T-helper 17 cell (primary cell): ENCODE measurements at regions not wholly inside any gene's neighbourhood (a gene's known extent, or its start where the extent isn't known, plus 50 kb on each side); places are given as distances from the start of the nearest gene placed in this dataset.

ENCODE experiments used
- ATAC-seq: fragments of 150-1000 bp; cut with Tn5 transposase; 2 replicates; pipeline ENCODE4 v1.10.0; 2021; ENCODE audit warnings: mild to moderate bottlenecking, moderate library complexity
- DNase-seq, 3 donors: peaks; one replicate each; pipeline versions ENCODE4 v3.0.0 to v3.0.0-alpha.2; 2020 to 2021
- H3K9me3 ChIP-seq: one replicate; pipeline ENCODE4 v1.7.0; 2013; ENCODE audit warnings: low read length, mild to moderate bottlenecking; ENCODE audit not compliant: control insufficient read depth, poor library complexity, severe bottlenecking
- H3K27ac Mint-ChIP-seq: one replicate; pipeline ENCODE4 v1.8.0; 2022; ENCODE audit warnings: mild to moderate bottlenecking, moderate library complexity, mixed read lengths
- H3K27me3 Mint-ChIP-seq: one replicate; pipeline ENCODE4 v1.8.0; 2022; ENCODE audit warnings: mixed read lengths
- H3K36me3 Mint-ChIP-seq: one replicate; pipeline ENCODE4 v1.8.0; 2022; ENCODE audit warnings: low read depth, mixed read lengths
- H3K4me1 Mint-ChIP-seq: one replicate; pipeline ENCODE4 v1.8.0; 2022; ENCODE audit warnings: mild to moderate bottlenecking, mixed read lengths
- H3K4me3 Mint-ChIP-seq: one replicate; pipeline ENCODE4 v1.8.0; 2022; ENCODE audit warnings: mild to moderate bottlenecking, moderate library complexity, mixed read lengths

- peaks cover 2% of the 10 kb centered on the region for H3K4me1 Mint-ChIP-seq
- H3K27ac Mint-ChIP-seq, result no peak overlapping the region
- no peaks in the 10 kb centered on the region for H3K9me3 ChIP-seq
- no peak overlapping the region for H3K4me3 Mint-ChIP-seq
- H3K27me3 Mint-ChIP-seq, result peaks cover 27% of the 10 kb centered on the region
- ATAC-seq (no peak), DNase-seq (no peak)
- no peaks in the 10 kb centered on the region for H3K36me3 Mint-ChIP-seq
Measured at GRCh38 chr11:112761911-112762706, 199.1 kb upstream of the NCAM1 start.

- no peak for DNase-seq
- H3K36me3 Mint-ChIP-seq, result no peaks in the 10 kb centered on the region
Measured at GRCh38 chr11:112762707-112763090, 198.5 kb upstream of the NCAM1 start.

GRCh38 chr11:112765337-112765736 is 195.9 kb upstream of the NCAM1 start:
- DNase-seq (no peak), ATAC-seq (no peak)
- Mint-ChIP-seq H3K4me3 (no peak overlapping the region), H3K36me3 (no peaks in the 10 kb centered on the region), H3K4me1 (no peaks in the 10 kb centered on the region), H3K27me3 (peaks cover 26% of the 10 kb centered on the region), H3K27ac (no peak overlapping the region)
- no peaks in the 10 kb centered on the region for H3K9me3 ChIP-seq

More at GRCh38 chr11:112762707-112763090, 198.5 kb upstream of the NCAM1 start:
- H3K27me3 Mint-ChIP-seq, result peaks cover 21% of the 10 kb centered on the region
- H3K9me3 ChIP-seq, result no peaks in the 10 kb centered on the region
- H3K27ac Mint-ChIP-seq, result no peak overlapping the region
- no peak overlapping the region for H3K4me3 Mint-ChIP-seq
- peaks cover 2% of the 10 kb centered on the region for H3K4me1 Mint-ChIP-seq
- ATAC-seq, result no peak

GRCh38 chr11:112769170-112769569 is 192.1 kb upstream of the NCAM1 start:
- H3K4me1 Mint-ChIP-seq, result no peaks in the 10 kb centered on the region
- DNase-seq (no peak), ATAC-seq (no peak)
- H3K27me3 Mint-ChIP-seq, result peaks cover 25% of the 10 kb centered on the region
- no peak overlapping the region for H3K27ac Mint-ChIP-seq
- H3K4me3 Mint-ChIP-seq, result no peak overlapping the region
- H3K36me3 Mint-ChIP-seq, result no peaks in the 10 kb centered on the region
- no peaks in the 10 kb centered on the region for H3K9me3 ChIP-seq

GRCh38 chr11:112769584-112769983 is 191.6 kb upstream of the NCAM1 start:
- no peaks in the 10 kb centered on the region for H3K9me3 ChIP-seq
- Mint-ChIP-seq H3K4me1 (no peaks in the 10 kb centered on the region), H3K36me3 (no peaks in the 10 kb centered on the region), H3K27ac (no peak overlapping the region), H3K4me3 (no peak overlapping the region), H3K27me3 (peaks cover 25% of the 10 kb centered on the region)
- ATAC-seq (no peak), DNase-seq (no peak)

GRCh38 chr11:112770033-112770432 is 191.2 kb upstream of the NCAM1 start:
- no peaks in the 10 kb centered on the region for H3K4me1 Mint-ChIP-seq

GRCh38 chr11:112770487-112770886 is 190.7 kb upstream of the NCAM1 start:
- H3K36me3 Mint-ChIP-seq, result no peaks in the 10 kb centered on the region
- no peaks in the 10 kb centered on the region for H3K9me3 ChIP-seq
- no peak overlapping the region for H3K4me3 Mint-ChIP-seq
- no peaks in the 10 kb centered on the region for H3K4me1 Mint-ChIP-seq
- DNase-seq (no peak), ATAC-seq (no peak)
- no peak overlapping the region for H3K27ac Mint-ChIP-seq
- peaks cover 25% of the 10 kb centered on the region for H3K27me3 Mint-ChIP-seq

More at GRCh38 chr11:112770033-112770432, 191.2 kb upstream of the NCAM1 start:
- no peak for DNase-seq
- no peak overlapping the region for H3K27ac Mint-ChIP-seq
- no peaks in the 10 kb centered on the region for H3K9me3 ChIP-seq
- peaks cover 25% of the 10 kb centered on the region for H3K27me3 Mint-ChIP-seq
- no peak overlapping the region for H3K4me3 Mint-ChIP-seq
- ATAC-seq, result no peak
- H3K36me3 Mint-ChIP-seq, result no peaks in the 10 kb centered on the region

- Mint-ChIP-seq H3K36me3 (no peaks in the 10 kb centered on the region), H3K4me1 (no peaks in the 10 kb centered on the region), H3K27me3 (peaks cover 25% of the 10 kb centered on the region), H3K4me3 (no peak overlapping the region), H3K27ac (no peak overlapping the region)
- ATAC-seq (no peak), DNase-seq (no peak)
- H3K9me3 ChIP-seq, result no peaks in the 10 kb centered on the region
Measured at GRCh38 chr11:112771851-112772250, 189.4 kb upstream of the NCAM1 start.

- no peak overlapping the region for H3K4me3 Mint-ChIP-seq
- peaks cover 32% of the 10 kb centered on the region for H3K27me3 Mint-ChIP-seq
- H3K9me3 ChIP-seq, result no peaks in the 10 kb centered on the region
- no peak overlapping the region for H3K27ac Mint-ChIP-seq
- no peak for ATAC-seq
- DNase-seq, result no peak
- no peaks in the 10 kb centered on the region for H3K36me3 Mint-ChIP-seq
- H3K4me1 Mint-ChIP-seq, result no peaks in the 10 kb centered on the region
Measured at GRCh38 chr11:112773264-112773663, 188.0 kb upstream of the NCAM1 start.

- Mint-ChIP-seq H3K27me3 (peaks cover 45% of the 10 kb centered on the region), H3K4me1 (peaks cover 4% of the 10 kb centered on the region), H3K27ac (no peak overlapping the region), H3K4me3 (no peak overlapping the region), H3K36me3 (no peaks in the 10 kb centered on the region)
- no peak for ATAC-seq
- DNase-seq, result no peak
- H3K9me3 ChIP-seq, result no peaks in the 10 kb centered on the region
Measured at GRCh38 chr11:112776834-112777233, 184.4 kb upstream of the NCAM1 start.

- ATAC-seq, result no peak
- Mint-ChIP-seq H3K4me1 (peaks cover 4% of the 10 kb centered on the region), H3K4me3 (no peak overlapping the region), H3K27ac (no peak overlapping the region), H3K36me3 (no peaks in the 10 kb centered on the region), H3K27me3 (peaks cover 47% of the 10 kb centered on the region)
- no peak for DNase-seq
- no peaks in the 10 kb centered on the region for H3K9me3 ChIP-seq
Measured at GRCh38 chr11:112777283-112777751, 183.9 kb upstream of the NCAM1 start.

GRCh38 chr11:112778091-112778876 is 182.9 kb upstream of the NCAM1 start:
- DNase-seq (no peak), ATAC-seq (no peak)
- peaks cover 4% of the 10 kb centered on the region for H3K4me1 Mint-ChIP-seq
- H3K36me3 Mint-ChIP-seq, result no peaks in the 10 kb centered on the region
- H3K9me3 ChIP-seq, result no peaks in the 10 kb centered on the region
- H3K27me3 Mint-ChIP-seq, result peaks cover 41% of the 10 kb centered on the region
- no peak overlapping the region for H3K4me3 Mint-ChIP-seq
- H3K27ac Mint-ChIP-seq, result no peak overlapping the region

GRCh38 chr11:112778877-112779266 is 182.3 kb upstream of the NCAM1 start:
- H3K4me3 Mint-ChIP-seq, result no peak overlapping the region
- H3K27ac Mint-ChIP-seq, result no peak overlapping the region
- H3K4me1 Mint-ChIP-seq, result peaks cover 4% of the 10 kb centered on the region
- DNase-seq (no peak), ATAC-seq (no peak)
- H3K36me3 Mint-ChIP-seq, result no peaks in the 10 kb centered on the region
- H3K9me3 ChIP-seq, result no peaks in the 10 kb centered on the region
- H3K27me3 Mint-ChIP-seq, result peaks cover 37% of the 10 kb centered on the region
